ENCODE measurements at regions not wholly inside any gene's neighbourhood (a gene's known extent, or its start where the extent isn't known, plus 50 kb on each side); places are given as distances from the start of the nearest gene placed in this dataset.

DNA sequence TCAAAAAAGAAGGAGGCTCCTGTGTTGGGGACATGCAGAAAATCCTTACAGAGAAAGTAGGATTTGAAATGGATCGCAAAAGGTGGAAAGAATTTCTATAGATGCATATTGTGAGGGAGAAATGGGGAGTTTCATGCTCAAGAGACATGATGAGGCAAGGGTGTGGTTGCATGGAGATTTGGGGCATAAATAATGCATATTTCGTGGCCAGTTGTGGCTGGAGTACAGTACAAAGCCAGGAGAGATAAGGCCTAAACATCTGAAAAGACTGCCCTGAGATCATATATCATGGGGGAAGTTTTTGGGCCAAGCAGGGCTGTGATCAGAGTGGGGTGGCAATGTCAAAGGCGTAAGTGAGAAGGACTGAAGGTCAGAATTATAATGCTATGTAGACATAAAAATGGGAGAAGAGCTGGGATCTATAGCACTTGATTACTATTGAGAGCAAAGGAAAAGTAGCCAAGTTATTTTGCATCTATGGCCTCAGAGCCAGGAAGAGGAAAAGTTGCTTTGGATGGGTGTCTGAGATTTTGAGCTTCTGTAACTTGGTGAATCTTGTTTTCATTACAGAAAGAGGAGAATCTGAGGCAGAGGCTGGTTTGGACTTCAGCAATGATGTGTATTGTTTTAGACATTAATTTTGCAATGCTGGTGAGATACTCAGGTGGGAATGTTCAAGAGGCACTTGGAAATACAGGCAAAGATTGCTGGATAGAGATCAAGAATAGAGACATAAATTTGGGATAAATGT lies 166.6 kb downstream of the INHBA start:
- H3K4me1 Mint-ChIP-seq: no peaks in the 10 kb centered on the region
- no peaks in the 10 kb centered on the region for H3K27me3 Mint-ChIP-seq
- H3K9me3 Mint-ChIP-seq (ENCODE audit: low read depth): no peaks in the 10 kb centered on the region
- DNase-seq: no peak
- H3K27ac Mint-ChIP-seq: no peak overlapping the region
- no peak overlapping the region for H3K4me3 Mint-ChIP-seq
- CTCF ChIA-PET: no interaction called here
- no peak for ATAC-seq
- no peaks in the 10 kb centered on the region for H3K36me3 Mint-ChIP-seq

DNA sequence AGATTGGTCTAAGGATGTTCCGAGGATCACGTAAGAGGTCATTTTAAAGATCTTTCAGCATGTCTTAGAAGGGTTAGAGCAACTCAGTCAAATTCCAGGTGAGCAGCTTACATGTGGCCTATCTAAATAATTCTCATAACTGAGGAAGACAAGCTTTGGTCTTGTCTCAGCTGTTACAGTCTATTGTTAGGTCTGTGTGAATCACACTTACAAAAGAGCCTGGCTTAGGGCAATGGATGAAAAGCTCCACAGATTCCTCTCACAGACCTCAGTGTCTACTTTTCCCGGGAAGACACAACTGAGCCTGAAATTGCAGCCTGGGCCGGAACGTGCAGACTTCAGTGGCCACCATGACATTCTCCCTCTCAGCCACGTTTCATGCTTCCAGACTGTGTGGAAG lies 173.1 kb downstream of the INHBA start:
- Mint-ChIP-seq H3K27ac (no peak overlapping the region), H3K36me3 (no peaks in the 10 kb centered on the region), H3K9me3 (ENCODE audit: low read depth) (peaks cover 10% of the 10 kb centered on the region), H3K27me3 (no peaks in the 10 kb centered on the region), H3K4me1 (no peaks in the 10 kb centered on the region), H3K4me3 (no peak overlapping the region)
- DNase-seq (no peak), ATAC-seq (no peak)
- CTCF ChIA-PET: no interaction called here

DNA sequence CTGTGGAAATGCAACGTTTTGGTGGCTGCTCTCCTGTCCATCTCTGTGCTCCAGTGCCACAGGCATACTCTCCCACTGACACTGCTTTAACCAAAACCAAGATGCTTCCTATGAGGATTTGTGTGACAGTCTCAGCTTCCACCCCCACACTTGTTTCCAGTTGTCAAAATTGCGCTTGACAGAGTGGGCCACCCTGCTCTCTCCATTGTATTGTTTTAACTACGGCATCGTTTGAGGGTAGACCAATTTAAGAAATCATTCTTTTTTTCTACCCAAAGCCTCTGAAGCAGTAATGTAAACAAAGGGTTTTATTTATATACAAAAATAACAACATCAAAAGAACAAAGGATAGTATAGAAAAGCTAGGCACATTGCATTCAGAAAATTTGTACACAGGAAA lies 178.0 kb downstream of the INHBA start:
- peaks cover 15% of the 10 kb centered on the region for H3K9me3 Mint-ChIP-seq (ENCODE audit: low read depth)
- DNase-seq: no peak
- H3K36me3 Mint-ChIP-seq: no peaks in the 10 kb centered on the region
- H3K4me1 Mint-ChIP-seq: no peaks in the 10 kb centered on the region
- no peak overlapping the region for H3K4me3 Mint-ChIP-seq
- H3K27ac Mint-ChIP-seq: no peak overlapping the region
- CTCF ChIA-PET: no interaction called here
- no peak for ATAC-seq
- no peaks in the 10 kb centered on the region for H3K27me3 Mint-ChIP-seq

DNA sequence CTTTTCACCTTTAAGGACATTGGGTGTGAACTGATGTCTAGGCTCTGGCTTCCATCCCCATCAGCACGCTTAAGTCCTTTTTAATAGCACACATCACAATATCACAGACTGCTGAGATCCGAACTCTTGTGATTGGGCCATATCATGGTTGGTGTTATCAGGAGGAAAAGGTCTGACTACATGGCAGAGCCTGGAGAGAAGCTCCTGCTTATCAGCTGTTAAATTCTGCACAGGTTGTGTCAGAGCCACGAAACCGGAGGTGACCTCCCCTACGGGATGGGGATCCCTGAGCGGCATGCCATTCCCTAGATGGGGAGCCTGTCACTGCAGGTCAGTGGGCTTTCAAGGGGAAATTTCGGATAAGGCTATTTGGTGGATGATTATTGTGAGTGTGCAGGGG lies 182.4 kb downstream of the INHBA start:
- H3K27ac Mint-ChIP-seq: no peak overlapping the region
- no peak for ATAC-seq
- H3K4me1 Mint-ChIP-seq: no peaks in the 10 kb centered on the region
- CTCF ChIA-PET: no interaction called here
- peaks cover 8% of the 10 kb centered on the region for H3K9me3 Mint-ChIP-seq (ENCODE audit: low read depth)
- H3K4me3 Mint-ChIP-seq: no peak overlapping the region
- H3K27me3 Mint-ChIP-seq: no peaks in the 10 kb centered on the region
- no peaks in the 10 kb centered on the region for H3K36me3 Mint-ChIP-seq
- DNase-seq: no peak

DNA sequence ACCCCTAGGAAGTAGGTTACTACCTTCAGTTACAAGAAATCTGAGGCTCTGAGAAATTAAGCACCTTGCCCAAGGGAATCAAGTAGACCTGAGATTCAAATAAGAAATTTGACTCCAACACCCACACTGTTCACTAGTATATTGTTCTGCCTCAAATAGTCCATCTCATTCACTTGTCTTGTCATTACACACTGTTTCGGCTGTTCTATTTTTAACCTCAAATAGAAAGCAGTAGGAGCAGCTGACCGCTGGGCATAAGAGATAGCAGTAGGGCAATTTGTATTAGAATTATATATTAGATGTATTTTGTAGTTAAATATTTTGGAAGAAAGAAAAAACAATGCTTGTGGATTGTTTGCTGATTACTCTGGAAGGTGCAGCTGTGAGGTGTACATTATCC lies 185.1 kb downstream of the INHBA start:
- CTCF ChIA-PET: no interaction called here
- ATAC-seq (no peak), DNase-seq (no peak)
- Mint-ChIP-seq H3K9me3 (ENCODE audit: low read depth) (peaks cover 4% of the 10 kb centered on the region), H3K4me1 (no peaks in the 10 kb centered on the region), H3K36me3 (no peaks in the 10 kb centered on the region), H3K27ac (no peak overlapping the region), H3K4me3 (no peak overlapping the region), H3K27me3 (no peaks in the 10 kb centered on the region)

DNA sequence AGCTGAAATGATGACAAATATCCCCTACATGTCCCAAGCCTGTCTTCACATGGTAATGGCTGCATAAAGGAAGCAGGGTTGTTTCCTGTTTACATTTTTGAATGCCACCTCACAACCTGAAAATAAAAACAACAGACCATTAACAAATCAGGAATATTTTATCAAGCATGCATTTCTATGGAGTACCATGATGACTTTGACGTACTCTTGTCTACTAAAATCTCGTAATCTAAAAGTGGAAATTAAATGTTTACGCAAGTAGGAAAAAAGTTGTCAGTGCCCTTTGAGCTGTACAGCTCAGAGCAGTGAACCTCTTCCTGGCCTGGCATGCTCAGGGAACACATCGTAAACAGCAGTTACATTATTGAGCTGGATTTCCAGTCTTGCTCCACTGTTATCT lies 194.1 kb downstream of the INHBA start:
- H3K27ac Mint-ChIP-seq: no peak overlapping the region
- H3K4me3 Mint-ChIP-seq: no peak overlapping the region
- no peaks in the 10 kb centered on the region for H3K4me1 Mint-ChIP-seq
- ATAC-seq (no peak), DNase-seq (no peak)
- CTCF ChIA-PET: interaction anchor here (1.3 kb wide), 1 partner anchor 20 kb away, joined by 3 read pairs; no protein-coding TSS in a partner anchor
- H3K9me3 Mint-ChIP-seq (ENCODE audit: low read depth): peaks cover 6% of the 10 kb centered on the region
- H3K27me3 Mint-ChIP-seq: no peaks in the 10 kb centered on the region
- no peaks in the 10 kb centered on the region for H3K36me3 Mint-ChIP-seq

DNA sequence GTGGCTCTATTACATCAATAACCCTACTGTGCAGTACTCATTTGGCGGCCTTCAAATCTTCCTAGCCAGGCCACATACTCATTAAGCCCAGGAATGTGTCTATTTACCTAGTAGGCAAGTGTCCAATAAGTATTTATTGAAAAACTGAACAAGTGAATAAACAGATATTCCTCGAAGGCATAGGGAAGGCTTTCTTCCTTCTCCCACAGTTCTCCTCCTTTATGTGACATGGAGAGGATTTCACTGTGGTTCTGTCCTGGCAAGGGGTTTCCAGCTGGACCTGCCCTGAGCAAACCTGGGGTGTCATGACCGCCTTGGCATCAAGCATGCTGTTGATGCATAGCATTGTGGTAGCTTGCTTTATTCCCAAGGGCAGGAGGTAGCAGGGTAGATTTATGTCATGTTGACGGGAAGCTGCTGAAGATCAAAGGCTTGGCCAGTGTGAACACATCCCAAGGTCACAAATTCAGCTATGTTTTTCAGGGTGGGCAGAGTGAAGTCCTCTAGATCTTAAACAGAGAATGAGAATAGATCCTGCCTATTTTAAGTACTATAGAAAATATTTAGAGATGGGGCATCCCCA lies 195.1 kb downstream of the INHBA start:
- no peaks in the 10 kb centered on the region for H3K4me1 Mint-ChIP-seq
- H3K36me3 Mint-ChIP-seq: no peaks in the 10 kb centered on the region
- ATAC-seq (no peak), DNase-seq (no peak)
- no peaks in the 10 kb centered on the region for H3K27me3 Mint-ChIP-seq
- H3K9me3 Mint-ChIP-seq (ENCODE audit: low read depth): peaks cover 6% of the 10 kb centered on the region
- H3K27ac Mint-ChIP-seq: no peak overlapping the region
- CTCF ChIA-PET: no interaction called here
- H3K4me3 Mint-ChIP-seq: no peak overlapping the region

DNA sequence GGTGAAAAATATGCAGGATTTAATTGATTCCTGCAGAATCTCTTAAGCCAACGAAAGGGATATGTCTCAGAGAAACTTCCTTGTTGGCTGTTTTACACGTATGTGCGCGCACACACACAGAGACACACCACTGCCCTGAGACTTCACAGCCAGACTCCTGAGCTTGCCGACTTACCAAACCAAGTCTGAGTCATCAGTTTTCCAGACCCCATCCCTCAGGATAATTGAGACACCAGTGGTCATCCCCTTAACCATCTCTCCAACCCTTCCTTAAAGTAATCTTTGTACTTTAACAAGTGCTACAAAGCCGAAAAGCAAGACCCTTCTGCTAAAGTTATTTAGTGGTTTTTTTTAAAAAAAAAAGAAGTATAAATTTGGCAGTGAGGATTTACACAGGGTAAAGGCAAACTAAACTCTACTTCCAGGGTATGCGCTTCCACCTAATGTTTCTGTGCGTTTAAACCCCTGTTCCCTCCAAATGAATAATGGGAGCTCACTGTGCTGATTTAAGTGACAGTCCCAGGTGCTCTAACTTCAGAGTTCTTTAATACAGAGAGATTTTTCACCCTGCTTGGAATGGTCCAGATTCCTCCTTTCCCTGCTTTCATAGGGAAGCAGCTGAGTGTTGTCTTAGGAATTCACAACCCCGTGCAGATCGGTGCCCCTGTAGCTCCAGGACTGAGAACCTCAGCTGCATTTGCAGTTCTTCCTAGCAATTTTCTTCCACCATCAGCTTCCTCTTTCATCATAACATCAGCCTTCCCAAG lies 198.5 kb downstream of the INHBA start:
- Mint-ChIP-seq H3K4me1 (no peaks in the 10 kb centered on the region), H3K4me3 (no peak overlapping the region), H3K36me3 (no peaks in the 10 kb centered on the region), H3K9me3 (ENCODE audit: low read depth) (peaks cover 4% of the 10 kb centered on the region), H3K27ac (no peak overlapping the region), H3K27me3 (no peaks in the 10 kb centered on the region)
- DNase-seq (no peak), ATAC-seq (no peak)
- CTCF ChIA-PET: no interaction called here

DNA sequence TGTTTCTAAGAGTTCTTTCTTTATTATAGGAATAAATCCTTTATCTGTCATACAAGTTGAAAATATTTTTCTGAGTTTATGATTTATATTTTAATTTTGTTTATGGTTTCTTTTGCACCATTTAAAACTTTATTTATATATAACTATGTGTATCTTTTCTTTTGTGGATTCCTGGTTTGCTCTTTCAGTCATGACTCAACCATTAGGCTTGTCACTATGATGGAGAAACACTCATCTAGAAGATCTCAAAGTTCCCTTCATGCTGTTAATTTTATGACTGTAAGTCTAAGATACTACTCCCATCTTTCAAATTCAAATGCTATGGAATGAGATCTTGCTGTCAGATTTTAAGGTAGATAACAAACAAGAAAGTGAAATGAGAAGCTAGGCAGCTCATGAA lies 199.5 kb downstream of the INHBA start:
- H3K9me3 Mint-ChIP-seq (ENCODE audit: low read depth): peaks cover 4% of the 10 kb centered on the region
- no peak overlapping the region for H3K27ac Mint-ChIP-seq
- no peaks in the 10 kb centered on the region for H3K36me3 Mint-ChIP-seq
- no peak overlapping the region for H3K4me3 Mint-ChIP-seq
- no peaks in the 10 kb centered on the region for H3K4me1 Mint-ChIP-seq
- no peak for ATAC-seq
- CTCF ChIA-PET: no interaction called here
- no peak for DNase-seq
- no peaks in the 10 kb centered on the region for H3K27me3 Mint-ChIP-seq

DNA sequence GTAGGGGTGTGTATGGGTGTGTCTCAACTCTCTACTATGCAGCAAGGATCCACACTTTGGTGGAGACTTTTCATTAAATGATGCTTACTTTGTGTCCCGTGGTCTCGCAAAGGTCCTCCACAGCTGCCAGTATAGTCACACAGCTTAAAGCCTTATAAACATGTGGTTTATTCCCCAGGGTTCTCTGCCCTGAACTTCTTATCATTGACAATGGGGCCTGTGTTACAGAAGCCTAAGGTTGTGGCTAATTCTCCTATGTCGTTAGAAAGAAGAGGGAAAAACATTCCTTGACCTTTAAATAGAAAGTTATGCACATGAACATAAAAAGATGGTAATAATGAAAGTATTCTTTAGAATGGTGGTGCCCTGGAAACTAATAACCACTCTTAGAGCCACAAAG lies 201.4 kb downstream of the INHBA start:
- H3K36me3 Mint-ChIP-seq: no peaks in the 10 kb centered on the region
- no peak for DNase-seq
- no peak overlapping the region for H3K27ac Mint-ChIP-seq
- peaks cover 4% of the 10 kb centered on the region for H3K9me3 Mint-ChIP-seq (ENCODE audit: low read depth)
- H3K4me3 Mint-ChIP-seq: no peak overlapping the region
- ATAC-seq: no peak
- H3K27me3 Mint-ChIP-seq: no peaks in the 10 kb centered on the region
- CTCF ChIA-PET: no interaction called here
- no peaks in the 10 kb centered on the region for H3K4me1 Mint-ChIP-seq

DNA sequence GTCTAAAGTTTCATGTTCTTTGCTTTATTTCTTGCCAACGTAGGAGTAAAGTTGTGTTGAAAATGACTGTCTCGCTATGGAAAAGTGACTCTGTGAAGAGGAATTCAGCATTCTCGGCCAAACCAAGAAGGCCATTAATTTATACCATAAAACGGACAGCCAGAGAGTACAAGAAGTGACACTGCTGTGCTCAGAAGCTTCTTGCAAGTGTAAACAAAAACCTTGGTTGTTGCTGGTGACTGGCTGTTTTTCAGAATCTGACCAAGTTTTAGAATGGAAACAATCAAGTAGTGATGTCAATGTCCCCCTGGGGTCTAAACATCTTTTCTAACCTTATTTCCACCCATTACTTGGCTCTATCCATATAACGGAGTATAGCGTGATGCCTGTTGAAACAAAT lies 201.9 kb downstream of the INHBA start:
- Mint-ChIP-seq H3K36me3 (no peaks in the 10 kb centered on the region), H3K4me1 (no peaks in the 10 kb centered on the region), H3K4me3 (no peak overlapping the region), H3K27me3 (no peaks in the 10 kb centered on the region), H3K9me3 (ENCODE audit: low read depth) (peaks cover 3% of the 10 kb centered on the region), H3K27ac (no peak overlapping the region)
- CTCF ChIA-PET: no interaction called here
- ATAC-seq: no peak
- no peak for DNase-seq

DNA sequence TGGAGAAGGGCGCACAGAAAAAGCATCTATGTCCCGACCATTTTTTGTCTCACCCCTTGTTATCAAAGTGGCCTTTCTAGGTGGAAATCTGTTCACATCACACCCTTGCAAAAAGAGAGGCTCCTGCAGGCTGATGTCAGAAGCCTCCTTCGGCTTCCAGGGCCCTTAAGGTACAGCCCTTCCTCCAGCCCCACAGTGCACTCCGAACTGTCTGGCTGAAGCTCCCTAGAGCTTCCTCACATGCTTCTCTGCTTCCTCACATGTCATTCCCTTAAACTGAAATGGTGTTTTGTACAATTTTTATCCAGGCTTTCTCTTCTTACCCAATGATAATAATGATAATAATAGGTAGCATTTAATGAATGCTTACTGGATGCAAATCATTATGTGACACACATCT lies 210.3 kb downstream of the INHBA start:
- H3K27ac Mint-ChIP-seq: no peak overlapping the region
- no peaks in the 10 kb centered on the region for H3K36me3 Mint-ChIP-seq
- no peaks in the 10 kb centered on the region for H3K4me1 Mint-ChIP-seq
- H3K4me3 Mint-ChIP-seq: no peak overlapping the region
- H3K9me3 Mint-ChIP-seq (ENCODE audit: low read depth): peaks cover 6% of the 10 kb centered on the region
- ATAC-seq (no peak), DNase-seq (no peak)
- CTCF ChIA-PET: no interaction called here
- no peaks in the 10 kb centered on the region for H3K27me3 Mint-ChIP-seq

DNA sequence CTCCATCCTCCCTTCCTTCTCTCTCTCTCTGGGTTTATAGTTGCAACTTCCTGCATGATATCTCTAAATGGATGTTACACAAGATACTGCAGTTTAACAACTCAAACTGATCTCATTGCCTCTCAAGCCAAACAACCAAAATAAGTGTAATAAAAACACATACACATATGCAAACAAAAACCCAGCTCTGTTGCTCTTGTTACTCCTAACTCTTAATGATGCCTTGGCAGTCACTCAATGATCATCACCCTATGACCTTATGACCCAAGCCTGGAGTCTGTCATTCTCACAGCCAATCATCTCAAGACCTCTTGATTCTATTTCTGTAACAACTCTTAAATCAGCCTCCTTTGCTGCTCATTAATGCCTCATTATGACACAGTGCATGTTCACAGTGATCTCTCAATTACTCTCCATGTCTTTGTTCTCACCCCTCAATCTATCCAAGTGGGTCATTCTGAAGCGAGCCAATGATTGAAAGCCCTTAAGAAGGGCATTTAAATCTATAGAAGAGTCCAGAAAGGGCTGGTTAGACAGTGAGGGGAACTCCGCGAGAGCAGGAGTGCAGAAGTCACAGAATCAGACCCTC lies 210.9 kb downstream of the INHBA start:
- no peak for ATAC-seq
- no peak overlapping the region for H3K4me3 Mint-ChIP-seq
- H3K9me3 Mint-ChIP-seq (ENCODE audit: low read depth): peaks cover 6% of the 10 kb centered on the region
- CTCF ChIA-PET: no interaction called here
- no peaks in the 10 kb centered on the region for H3K4me1 Mint-ChIP-seq
- no peak for DNase-seq
- H3K27ac Mint-ChIP-seq: no peak overlapping the region
- no peaks in the 10 kb centered on the region for H3K27me3 Mint-ChIP-seq
- H3K36me3 Mint-ChIP-seq: no peaks in the 10 kb centered on the region

DNA sequence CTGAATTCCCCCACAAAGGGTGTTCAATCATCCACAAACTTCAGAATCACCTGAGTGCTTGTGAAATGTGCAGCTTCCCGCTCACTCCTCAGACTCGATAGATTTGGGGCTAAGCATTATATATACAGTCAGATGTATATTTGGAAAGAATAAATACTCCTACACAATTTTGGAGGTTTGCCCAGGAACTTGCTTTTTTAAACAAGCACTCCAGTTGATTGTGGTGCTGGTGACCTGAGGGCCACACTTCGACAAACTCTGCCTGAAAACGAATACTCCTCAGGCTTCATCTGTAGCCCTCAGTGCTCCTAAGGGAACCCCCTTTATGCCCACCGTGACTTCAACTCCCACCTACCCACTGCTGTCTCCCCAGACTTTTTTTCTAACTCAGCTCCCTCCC lies 211.6 kb downstream of the INHBA start:
- CTCF ChIA-PET: no interaction called here
- Mint-ChIP-seq H3K9me3 (ENCODE audit: low read depth) (peaks cover 6% of the 10 kb centered on the region), H3K4me3 (no peak overlapping the region), H3K27me3 (no peaks in the 10 kb centered on the region), H3K36me3 (no peaks in the 10 kb centered on the region), H3K27ac (no peak overlapping the region), H3K4me1 (no peaks in the 10 kb centered on the region)
- ATAC-seq: no peak
- no peak for DNase-seq

Data from activated CD8-positive, alpha-beta memory T cell treated with anti-CD3 and anti-CD28 coated beads, Interleukin-2, amount 10 ng/mL, durations not matched to agents 7 days and 5 days (primary cell).